HG02623 (cell line): ENCODE measurements at regions not wholly inside any gene's neighbourhood (a gene's known extent, or its start where the extent isn't known, plus 50 kb on each side); places are given as distances from the start of the nearest gene placed in this dataset.

Experiments
- ATAC-seq: cut with Tn5 transposase; IDR thresholded peaks from one replicate; pipeline ENCODE4 v1.9.1; 2021; ENCODE audit warnings: moderate library complexity; ENCODE audit not compliant: unreplicated experiment

GRCh38 chr12:90172524-90172923 is 463.9 kb upstream of the ATP2B1 start:
- ATAC-seq: no peak

GRCh38 chr12:90170740-90171139 is 462.1 kb upstream of the ATP2B1 start:
- no peak for ATAC-seq

- no peak for ATAC-seq
Measured at GRCh38 chr12:90167518-90168208, 459.0 kb upstream of the ATP2B1 start.

- no peak for ATAC-seq
Measured at GRCh38 chr12:90166671-90167070, 458.0 kb upstream of the ATP2B1 start.

- no peak for ATAC-seq
Measured at GRCh38 chr12:90166012-90166411, 457.4 kb upstream of the ATP2B1 start.

GRCh38 chr12:90163975-90164374 is 455.3 kb upstream of the ATP2B1 start:
- no peak for ATAC-seq

GRCh38 chr12:90153827-90154226 is 445.2 kb upstream of the ATP2B1 start:
- no peak for ATAC-seq

- no peak for ATAC-seq
Measured at GRCh38 chr12:90152897-90153624, 444.4 kb upstream of the ATP2B1 start.

- ATAC-seq: no peak
Measured at GRCh38 chr12:90151491-90152015, 442.9 kb upstream of the ATP2B1 start.

- no peak for ATAC-seq
Measured at GRCh38 chr12:90149453-90149852, 440.8 kb upstream of the ATP2B1 start.

GRCh38 chr12:90129366-90130030 is 420.9 kb upstream of the ATP2B1 start:
- no peak for ATAC-seq

GRCh38 chr12:90128526-90128925 is 419.9 kb upstream of the ATP2B1 start:
- ATAC-seq: no peak

- ATAC-seq: no peak
Measured at GRCh38 chr12:90126125-90126524, 417.5 kb upstream of the ATP2B1 start.

- ATAC-seq: no peak
Measured at GRCh38 chr12:90124914-90125313, 416.3 kb upstream of the ATP2B1 start.

- ATAC-seq: no peak
Measured at GRCh38 chr12:90124289-90124688, 415.7 kb upstream of the ATP2B1 start.

GRCh38 chr12:90122681-90123080 is 414.0 kb upstream of the ATP2B1 start:
- no peak for ATAC-seq

- ATAC-seq: no peak
Measured at GRCh38 chr12:90120627-90121026, 412.0 kb upstream of the ATP2B1 start.

GRCh38 chr12:90112666-90113065 is 404.0 kb upstream of the ATP2B1 start:
- no peak for ATAC-seq

GRCh38 chr12:90111791-90112580 is 403.3 kb upstream of the ATP2B1 start:
- no peak for ATAC-seq

GRCh38 chr12:90106568-90106967 is 397.9 kb upstream of the ATP2B1 start:
- no peak for ATAC-seq
